ENCODE measurements at regions not wholly inside any gene's neighbourhood (a gene's known extent, or its start where the extent isn't known, plus 50 kb on each side); places are given as distances from the start of the nearest gene placed in this dataset.

DNA sequence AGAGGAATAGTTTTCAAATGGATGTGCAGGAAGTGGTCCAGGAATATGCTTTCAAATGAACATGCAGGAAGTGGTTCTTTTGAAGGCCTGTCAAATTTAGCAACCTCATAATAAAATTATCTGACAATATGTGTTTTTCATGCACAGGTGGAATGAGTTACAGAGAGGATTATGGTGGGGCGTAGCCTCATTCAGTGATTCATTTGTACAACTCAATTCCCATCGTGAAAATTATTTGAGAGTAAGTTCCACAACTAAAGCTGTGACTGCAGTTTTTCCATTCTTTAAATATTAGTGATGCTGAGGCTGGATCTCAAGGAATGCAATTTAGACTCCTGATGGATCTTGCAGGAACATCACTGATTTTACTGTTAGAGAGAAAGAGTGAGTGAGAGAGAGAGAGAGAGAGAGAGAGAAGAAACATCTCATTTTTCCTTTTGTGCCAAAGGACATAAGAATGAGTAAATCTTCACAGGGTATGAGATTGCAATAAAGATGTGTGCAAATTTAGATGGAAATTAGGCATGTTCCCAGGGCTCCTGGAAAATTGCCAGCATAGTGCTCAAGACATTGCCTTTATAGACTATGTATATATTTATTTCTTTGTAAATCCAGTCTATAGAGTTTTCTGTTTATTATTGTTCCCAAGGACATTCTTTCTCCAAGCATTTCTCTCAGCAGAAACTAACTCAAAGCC, 394.9 kb upstream of the ZEB2 start:
- DNase-seq (ENCODE audit: low read depth, low spot score) (no peak), ATAC-seq (no peak)
- POLR2A ChIA-PET: no interaction called here
- TF ChIP-seq POLR2AphosphoS5 (IDR thresholded peaks at IDR 0.05; ENCODE audit: low read depth, low read length): no peak
- no peak for TF ChIP-seq SIN3A (IDR thresholded peaks at IDR 0.05; ENCODE audit: borderline replicate concordance, insufficient read depth, low read depth, low read length)
- TF ChIP-seq, protein P1, sequence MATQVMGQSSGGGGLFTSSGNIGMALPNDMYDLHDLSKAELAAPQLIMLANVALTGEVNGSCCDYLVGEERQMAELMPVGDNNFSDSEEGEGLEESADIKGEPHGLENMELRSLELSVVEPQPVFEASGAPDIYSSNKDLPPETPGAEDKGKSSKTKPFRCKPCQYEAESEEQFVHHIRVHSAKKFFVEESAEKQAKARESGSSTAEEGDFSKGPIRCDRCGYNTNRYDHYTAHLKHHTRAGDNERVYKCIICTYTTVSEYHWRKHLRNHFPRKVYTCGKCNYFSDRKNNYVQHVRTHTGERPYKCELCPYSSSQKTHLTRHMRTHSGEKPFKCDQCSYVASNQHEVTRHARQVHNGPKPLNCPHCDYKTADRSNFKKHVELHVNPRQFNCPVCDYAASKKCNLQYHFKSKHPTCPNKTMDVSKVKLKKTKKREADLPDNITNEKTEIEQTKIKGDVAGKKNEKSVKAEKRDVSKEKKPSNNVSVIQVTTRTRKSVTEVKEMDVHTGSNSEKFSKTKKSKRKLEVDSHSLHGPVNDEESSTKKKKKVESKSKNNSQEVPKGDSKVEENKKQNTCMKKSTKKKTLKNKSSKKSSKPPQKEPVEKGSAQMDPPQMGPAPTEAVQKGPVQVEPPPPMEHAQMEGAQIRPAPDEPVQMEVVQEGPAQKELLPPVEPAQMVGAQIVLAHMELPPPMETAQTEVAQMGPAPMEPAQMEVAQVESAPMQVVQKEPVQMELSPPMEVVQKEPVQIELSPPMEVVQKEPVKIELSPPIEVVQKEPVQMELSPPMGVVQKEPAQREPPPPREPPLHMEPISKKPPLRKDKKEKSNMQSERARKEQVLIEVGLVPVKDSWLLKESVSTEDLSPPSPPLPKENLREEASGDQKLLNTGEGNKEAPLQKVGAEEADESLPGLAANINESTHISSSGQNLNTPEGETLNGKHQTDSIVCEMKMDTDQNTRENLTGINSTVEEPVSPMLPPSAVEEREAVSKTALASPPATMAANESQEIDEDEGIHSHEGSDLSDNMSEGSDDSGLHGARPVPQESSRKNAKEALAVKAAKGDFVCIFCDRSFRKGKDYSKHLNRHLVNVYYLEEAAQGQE (IDR thresholded peaks at IDR 0.05; ENCODE audit: insufficient read depth in 1 of 2, low read depth in 2 of 2, low read length in 1 of 2): no peak
- TF ChIP-seq TCF7L2 (IDR thresholded peaks at IDR 0.05; ENCODE audit: low read depth, low read length): no peak
- no peak for TF ChIP-seq CTCF (IDR thresholded peaks at IDR 0.05)
- Histone ChIP-seq H3K27me3 (ENCODE audit: control insufficient read depth, insufficient read depth, low read length) (no peaks in the 10 kb centered on the region), H3K4me3 (ENCODE audit: low read depth in 2 of 2, low read length in 2 of 2) (no peak overlapping the region), H3K9me3 (ENCODE audit: control insufficient read depth, insufficient read depth, low read depth, low read length) (no peaks in the 10 kb centered on the region), H3K4me1 (ENCODE audit: control insufficient read depth, insufficient read depth, low read length) (no peaks in the 10 kb centered on the region), H3K36me3 (ENCODE audit: control insufficient read depth, insufficient read depth, low read length) (no peaks in the 10 kb centered on the region), H3K27ac (ENCODE audit: low read length) (no peak overlapping the region)
- in situ Hi-C loops (cut with HindIII; ENCODE audit: low pct_unique_long_range_greater_than_20kb, low sequenced_read_pairs) (no loop called here), intact Hi-C loops (cut with micrococcal nuclease; ENCODE audit: unreplicated experiment) (no loop called here)
- CTCF ChIA-PET: no interaction called here
- no TSS peak for BruUV-seq (replicated peaks)

DNA sequence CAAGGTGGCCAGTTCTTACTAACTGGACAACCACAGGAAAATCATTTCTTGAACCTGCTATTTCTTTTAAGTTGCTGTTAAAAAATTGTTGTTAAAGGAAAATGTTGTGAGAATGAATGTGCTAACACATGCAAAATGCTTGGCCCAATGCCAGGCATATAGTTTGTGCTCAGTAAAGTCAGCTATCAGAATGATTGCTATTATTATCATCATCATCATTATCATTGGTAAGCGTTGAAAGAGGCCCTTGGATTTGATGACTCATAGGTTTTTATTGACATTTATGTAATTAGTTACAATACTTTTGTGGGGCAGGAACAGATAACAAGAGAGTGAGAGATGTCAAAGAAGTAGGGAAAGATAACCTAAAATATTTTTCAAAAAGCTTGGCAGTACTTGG, 394.2 kb upstream of the ZEB2 start:
- Histone ChIP-seq H3K27me3 (ENCODE audit: control insufficient read depth, insufficient read depth, low read length) (no peaks in the 10 kb centered on the region), H3K36me3 (ENCODE audit: control insufficient read depth, insufficient read depth, low read length) (no peaks in the 10 kb centered on the region), H3K4me3 (ENCODE audit: low read depth in 2 of 2, low read length in 2 of 2) (no peak overlapping the region), H3K9me3 (ENCODE audit: control insufficient read depth, insufficient read depth, low read depth, low read length) (no peaks in the 10 kb centered on the region), H3K27ac (ENCODE audit: low read length) (no peak overlapping the region), H3K4me1 (ENCODE audit: control insufficient read depth, insufficient read depth, low read length) (no peaks in the 10 kb centered on the region)
- ATAC-seq: no peak
- no peak for DNase-seq (ENCODE audit: low read depth, low spot score)
- CTCF ChIA-PET: no interaction called here
- in situ Hi-C loops (cut with HindIII; ENCODE audit: low pct_unique_long_range_greater_than_20kb, low sequenced_read_pairs) (no loop called here), intact Hi-C loops (cut with micrococcal nuclease; ENCODE audit: unreplicated experiment) (no loop called here)
- BruUV-seq (replicated peaks): no TSS peak
- POLR2A ChIA-PET: no interaction called here
- TF ChIP-seq TCF7L2 (IDR thresholded peaks at IDR 0.05; ENCODE audit: low read depth, low read length): no peak
- TF ChIP-seq SIN3A (IDR thresholded peaks at IDR 0.05; ENCODE audit: borderline replicate concordance, insufficient read depth, low read depth, low read length): no peak
- TF ChIP-seq, protein P1 (IDR thresholded peaks at IDR 0.05; ENCODE audit: insufficient read depth in 1 of 2, low read depth in 2 of 2, low read length in 1 of 2): no peak
